ENCODE measurements at regions not wholly inside any gene's neighbourhood (a gene's known extent, or its start where the extent isn't known, plus 50 kb on each side); places are given as distances from the start of the nearest gene placed in this dataset.
A peak's percentile ranks its signal among the peaks of the same experiment; 100 is the strongest.
"Not testable (repeated sequence)": the region's sequence is repeated elsewhere in the genome, so short reads cannot be mapped to it uniquely, and the experiment has no call there.

GRCh38 chr14:59116984-59117415 lies 71.5 kb upstream of the DAAM1 start:
- DNase-seq = no peak

- DNase-seq = no peak
Measured at GRCh38 chr14:59117754-59118528, 70.5 kb upstream of the DAAM1 start.

GRCh38 chr14:59120921-59121320 lies 67.5 kb upstream of the DAAM1 start:
- peak; percentile 73 for DNase-seq

GRCh38 chr14:59123531-59123930 lies 64.9 kb upstream of the DAAM1 start:
- no peak for DNase-seq

GRCh38 chr14:59123975-59124374 lies 64.5 kb upstream of the DAAM1 start:
- no peak for DNase-seq

- no peak for DNase-seq
Measured at GRCh38 chr14:59125156-59125555, 63.3 kb upstream of the DAAM1 start.

- peak; percentile 56 for DNase-seq
Measured at GRCh38 chr14:59126714-59127436, 61.6 kb upstream of the DAAM1 start.

- no peak for DNase-seq
Measured at GRCh38 chr14:59127437-59127732, 61.1 kb upstream of the DAAM1 start.

- DNase-seq = no peak
Measured at GRCh38 chr14:59130462-59130861, 58.0 kb upstream of the DAAM1 start.

- peak; percentile 61 for DNase-seq
Measured at GRCh38 chr14:59131938-59132795, 56.3 kb upstream of the DAAM1 start.

GRCh38 chr14:59132796-59133494 lies 55.5 kb upstream of the DAAM1 start:
- peak; percentile 60 for DNase-seq

- no peak for DNase-seq
Measured at GRCh38 chr14:59133709-59134108, 54.8 kb upstream of the DAAM1 start.

GRCh38 chr14:59134307-59134706 lies 54.2 kb upstream of the DAAM1 start:
- DNase-seq = no peak

- DNase-seq = no peak
Measured at GRCh38 chr14:59137256-59137655, 51.2 kb upstream of the DAAM1 start.

GRCh38 chr14:59138576-59138975 lies 49.9 kb upstream of the DAAM1 start:
- not testable (repeated sequence) for DNase-seq

Measured in renal pelvis (tissue), 1 donor.